HepG2 (cell line): ENCODE measurements at regions not wholly inside any gene's neighbourhood (a gene's known extent, or its start where the extent isn't known, plus 50 kb on each side); places are given as distances from the start of the nearest gene placed in this dataset.

Experiments used
- ATAC-seq: fragments of 200-7000 bp; cut with Tn5 transposase; 3 replicates; pipeline ENCODE4 v1.9.1; 2020; ENCODE audit warnings: mild to moderate bottlenecking, moderate library complexity
- BruUV-seq: library from RNA; stranded (reverse); fragments of 400-500 nt; replicated peaks from 2 replicates; lab custom pipeline; 2021; lab: Mats Ljungman, UMichigan
- CTCF ChIA-PET: fragments of 300-600 bp; formaldehyde crosslinking; extraction: SDS; loops from one replicate; lab custom pipeline; 2021; ENCODE audit warnings: low total read pairs, inconsistent platforms, low intra/inter-chr PET ratio; lab: Yijun Ruan, JAX
- POLR2A ChIA-PET: fragments of 350-600 bp; sonication (Branson Sonifier 250); formaldehyde crosslinking; loops from one replicate; lab custom pipeline; 2020; ENCODE audit warnings: antibody characterized with exemption, inconsistent platforms; lab: Yijun Ruan, JAX
- DNase-seq: peaks from one replicate; pipeline ENCODE4 v3.0.0-alpha.2; 2015; ENCODE audit warnings: low spot score
- FAIRE-seq: peaks from 3 replicates; lab custom pipeline; 2011; peaks lifted over from hg19 to GRCh38; lab: Jason Lieb, UNC
- H2AFZ ChIP-seq: one replicate; pipeline ENCODE4 v1.6.1; 2011; ENCODE audit warnings: low read length, inconsistent platforms
- H3K27ac ChIP-seq: fragments of 300-600 bp; 3 replicates; pipeline ENCODE4 v1.8.0; 2011; ENCODE audit warnings: mixed run types, mild to moderate bottlenecking, mixed read lengths, low read length, inconsistent platforms; ENCODE audit not compliant: insufficient read depth; ENCODE audit errors: extremely low read length
- H3K27me3 ChIP-seq, 2 experiments: fragments of 200-600 bp in 1 of 2; 2 replicates in 1 of 2; 3 replicates in 1 of 2; pipeline versions ENCODE4 v1.6.0 to v1.8.0; 2011; ENCODE audit warnings: low read length in 2 of 2, mild to moderate bottlenecking in 2 of 2, moderate library complexity in 2 of 2, inconsistent platforms in 1 of 2; ENCODE audit not compliant: insufficient read depth in 2 of 2, control insufficient read depth in 1 of 2
- H3K36me3 ChIP-seq, 2 experiments: fragments of 200-600 bp in 1 of 2; replicated peaks in 1 of 2; 2 replicates in 1 of 2; 3 replicates in 1 of 2; pipeline versions ENCODE4 v1.5.1 to v1.8.0; 2011; ENCODE audit warnings: low read length in 2 of 2, inconsistent platforms in 1 of 2; ENCODE audit not compliant: insufficient read depth in 2 of 2, control insufficient read depth in 1 of 2
- H3K4me1 ChIP-seq: 2 replicates; pipeline ENCODE4 v1.5.1; 2012; ENCODE audit warnings: low read length, inconsistent platforms; ENCODE audit not compliant: insufficient read depth
- H3K4me2 ChIP-seq: 2 replicates; pipeline ENCODE4 v1.6.0; 2011; ENCODE audit warnings: low read depth, low read length, inconsistent platforms
- H3K4me3 ChIP-seq, 3 experiments: fragments of 200-600 bp in 1 of 3; sonication (generic), shearing (Covaris generic) in 1 of 3; replicated peaks in 1 of 3; 2 replicates each; pipeline ENCODE4 v1.5.1; 2011 to 2016; ENCODE audit warnings: low read length in 3 of 3, inconsistent platforms in 2 of 3, low read depth in 2 of 3, mild to moderate bottlenecking in 2 of 3, control low read depth in 1 of 3, mixed read lengths in 1 of 3; ENCODE audit not compliant: insufficient read depth in 1 of 3
- H3K79me2 ChIP-seq: one replicate; pipeline ENCODE4 v1.6.1; 2011; ENCODE audit warnings: low read length, inconsistent platforms; ENCODE audit not compliant: insufficient read depth
- H3K9ac ChIP-seq: 2 replicates; pipeline ENCODE4 v1.6.0; 2011; ENCODE audit warnings: mild to moderate bottlenecking, low read depth, low read length, inconsistent platforms; ENCODE audit not compliant: insufficient read depth
- H3K9me3 ChIP-seq: 2 replicates; pipeline ENCODE4 v1.5.1; 2012; ENCODE audit warnings: mild to moderate bottlenecking, low read length
- H4K20me1 ChIP-seq: 2 replicates; pipeline ENCODE4 v1.6.0; 2011; ENCODE audit warnings: inconsistent platforms, mild to moderate bottlenecking, low read length, moderate library complexity; ENCODE audit not compliant: insufficient read depth
- ADNP ChIP-seq: sonication (generic); formaldehyde crosslinking; IDR thresholded peaks from 2 replicates; pipeline ENCODE4 v1.4.0; 2020; ENCODE audit warnings: missing genetic modification reagents
- EEA1 ChIP-seq: sonication (generic); formaldehyde crosslinking; IDR thresholded peaks from 2 replicates; pipeline ENCODE4 v1.5.1; 2020; ENCODE audit warnings: mild to moderate bottlenecking, missing genetic modification reagents, borderline replicate concordance
- FOXP1 ChIP-seq, 2 experiments: fragments of 450-650 bp in 1 of 2; IDR thresholded peaks; 2 replicates each; pipeline ENCODE4 v1.6.1; 2017 to 2018; ENCODE audit warnings: antibody characterized with exemption in 1 of 2
- ISX ChIP-seq: sonication (generic); formaldehyde crosslinking; conservative IDR thresholded peaks from 2 replicates; pipeline ENCODE4 v1.5.0; 2020; ENCODE audit warnings: missing genetic modification reagents
- KAT8 ChIP-seq: IDR thresholded peaks from 2 replicates; pipeline ENCODE4 v1.6.1; 2016; ENCODE audit warnings: missing genetic modification reagents, missing compliant biosample characterization
- NAIF1 ChIP-seq: sonication (generic); formaldehyde crosslinking; IDR thresholded peaks from 2 replicates; pipeline ENCODE4 v1.5.0; 2020; ENCODE audit warnings: mild to moderate bottlenecking, missing genetic modification reagents, borderline replicate concordance
- PAF1 ChIP-seq: IDR thresholded peaks from 2 replicates; pipeline ENCODE4 v1.6.1; 2016; ENCODE audit warnings: missing genetic modification reagents, missing compliant biosample characterization
- RBAK ChIP-seq: sonication (generic); formaldehyde crosslinking; IDR thresholded peaks from 2 replicates; pipeline ENCODE4 v1.5.1; 2020; ENCODE audit warnings: mild to moderate bottlenecking, missing genetic modification reagents
- RBM39 ChIP-seq: fragments of 200-400 bp; formaldehyde crosslinking; IDR thresholded peaks from one replicate; pipeline ENCODE4 v1.6.1; 2018; ENCODE audit warnings: antibody characterized with exemption, mild to moderate bottlenecking, low read depth, low read length; ENCODE audit not compliant: poor library complexity, severe bottlenecking
- SOX5 ChIP-seq: IDR thresholded peaks from 2 replicates; pipeline ENCODE4 v1.6.1; 2016; ENCODE audit warnings: borderline replicate concordance
- TCF7 ChIP-seq: sonication (generic); IDR thresholded peaks from 2 replicates; pipeline ENCODE4 v1.6.1; 2016; ENCODE audit warnings: antibody characterized with exemption, low read depth
- ZBTB1 ChIP-seq: sonication (generic); formaldehyde crosslinking; IDR thresholded peaks from 2 replicates; pipeline ENCODE4 v1.4.0; 2020; ENCODE audit warnings: missing genetic modification reagents, borderline replicate concordance
- ZBTB21 ChIP-seq: sonication (generic); formaldehyde crosslinking; IDR thresholded peaks from 2 replicates; pipeline ENCODE4 v1.4.0; 2020; ENCODE audit warnings: missing genetic modification reagents
- ZNF350 ChIP-seq: sonication (generic); formaldehyde crosslinking; IDR thresholded peaks from 2 replicates; pipeline ENCODE4 v1.4.0; 2020; ENCODE audit warnings: mild to moderate bottlenecking, low read depth, missing genetic modification reagents, borderline replicate concordance
- ZNF558 ChIP-seq: sonication (generic); formaldehyde crosslinking; IDR thresholded peaks from 2 replicates; pipeline ENCODE4 v1.9.0; 2022; ENCODE audit warnings: mild to moderate bottlenecking, missing genetic modification reagents, borderline replicate concordance
- ZNF562 ChIP-seq: sonication (generic); formaldehyde crosslinking; IDR thresholded peaks from 2 replicates; pipeline ENCODE4 v1.8.0; 2022; ENCODE audit warnings: missing genetic modification reagents, borderline replicate concordance
- ZSCAN12 ChIP-seq: sonication (generic); formaldehyde crosslinking; IDR thresholded peaks from 2 replicates; pipeline ENCODE4 v1.9.0; 2021; ENCODE audit warnings: mild to moderate bottlenecking, missing genetic modification reagents
- WGBS: methylation state at CpG from one replicate; pipeline ENCODE4 v1.1.6; 2017; ENCODE audit warnings: low lambda C conversion rate; 5-methylcytosine and 5-hydroxymethylcytosine counted together
- in situ Hi-C: cut with HindIII; loops from 2 replicates; pipeline ENCODE4 v1.10.0; 2017; ENCODE audit warnings: low pct_unique_long_range_greater_than_20kb; ENCODE audit not compliant: extremely low pct_ligation_motif_present
- intact Hi-C: fragments of 100-400 bp; cut with micrococcal nuclease; formaldehyde crosslinking; loops from one replicate; pipeline ENCODE4 v1.10.0; 2022; ENCODE audit not compliant: unreplicated experiment
- TF ChIP-seq, protein P1 (sequence below): IDR thresholded peaks from 2 replicates; pipeline ENCODE4 v1.6.1; 2016; ENCODE audit warnings: control low read depth

DNA sequence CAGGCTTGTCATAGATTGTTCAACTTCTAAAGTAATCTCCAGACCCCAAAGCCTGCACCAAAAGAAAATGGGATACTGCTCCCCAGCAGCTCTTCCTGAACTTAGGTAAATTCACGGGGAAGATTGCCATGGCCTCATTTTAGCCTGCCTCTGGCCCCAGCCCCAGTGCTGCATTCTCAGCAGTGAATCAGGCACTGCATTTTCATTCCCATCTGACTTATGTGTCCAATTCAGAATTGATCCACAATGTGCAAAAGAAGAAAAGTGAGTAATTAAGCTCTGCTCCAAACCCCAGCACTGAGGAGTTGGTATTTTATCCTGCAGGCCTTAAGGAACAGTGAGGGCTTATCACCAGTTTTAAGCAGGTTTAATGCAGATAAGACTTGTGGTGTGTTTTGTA, 176.4 kb downstream of the KCTD12 start:
- no peaks in the 10 kb centered on the region for H3K79me2 ChIP-seq
- H3K4me2 ChIP-seq, result no peak overlapping the region
- no peaks in the 10 kb centered on the region for H3K4me1 ChIP-seq
- H3K4me3 ChIP-seq, result no peak overlapping the region
- ChIA-PET POLR2A (no interaction called here), CTCF (no interaction called here)
- no peaks in the 10 kb centered on the region for H3K36me3 ChIP-seq
- no peaks in the 10 kb centered on the region; a peak in 1 of 5 replicates for H3K27me3 ChIP-seq
- no peak for FAIRE-seq
- H4K20me1 ChIP-seq, result no peaks in the 10 kb centered on the region
- no peak for TF ChIP-seq NAIF1 (CRISPR knock-in tag)
- no peak for TF ChIP-seq RBM39
- TF ChIP-seq TCF7, result no peak
- TF ChIP-seq RBAK (CRISPR knock-in tag), result no peak
- no peak for TF ChIP-seq FOXP1 (IDR thresholded peaks at IDR 0.05)
- no peak for TF ChIP-seq FOXP1 (CRISPR knock-in tag; IDR thresholded peaks at IDR 0.05)
- no peak for TF ChIP-seq EEA1 (CRISPR knock-in tag)
- TF ChIP-seq, protein P1, sequence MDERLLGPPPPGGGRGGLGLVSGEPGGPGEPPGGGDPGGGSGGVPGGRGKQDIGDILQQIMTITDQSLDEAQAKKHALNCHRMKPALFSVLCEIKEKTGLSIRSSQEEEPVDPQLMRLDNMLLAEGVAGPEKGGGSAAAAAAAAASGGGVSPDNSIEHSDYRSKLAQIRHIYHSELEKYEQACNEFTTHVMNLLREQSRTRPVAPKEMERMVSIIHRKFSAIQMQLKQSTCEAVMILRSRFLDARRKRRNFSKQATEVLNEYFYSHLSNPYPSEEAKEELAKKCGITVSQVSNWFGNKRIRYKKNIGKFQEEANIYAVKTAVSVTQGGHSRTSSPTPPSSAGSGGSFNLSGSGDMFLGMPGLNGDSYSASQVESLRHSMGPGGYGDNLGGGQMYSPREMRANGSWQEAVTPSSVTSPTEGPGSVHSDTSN (CRISPR knock-in tag), result no peak
- TF ChIP-seq ADNP (CRISPR knock-in tag), result no peak
- no peak for TF ChIP-seq ISX
- no peak for TF ChIP-seq ZNF562
- no peak for TF ChIP-seq KAT8 (CRISPR knock-in tag)
- TF ChIP-seq ZNF558 (CRISPR knock-in tag), result no peak
- TF ChIP-seq ZBTB21 (CRISPR knock-in tag), result no peak
- no peak for TF ChIP-seq ZSCAN12
- TF ChIP-seq PAF1 (CRISPR knock-in tag), result no peak
- TF ChIP-seq ZBTB1, result no peak
- TF ChIP-seq SOX5, result no peak
- TF ChIP-seq ZNF350, result no peak
- BruUV-seq, result no TSS peak
- H3K9me3 ChIP-seq, result no peaks in the 10 kb centered on the region
- DNase-seq, result no peak
- intact Hi-C loops, result no loop called here
- no peak overlapping the region for H3K27ac ChIP-seq
- no peak for ATAC-seq
- WGBS, result no CpG with 5 or more reads among the region's 1 CpG
- in situ Hi-C loops, result no loop called here
- H2AFZ ChIP-seq, result no peak overlapping the region
- H3K9ac ChIP-seq, result no peak overlapping the region
